ENCODE measurements at regions not wholly inside any gene's neighbourhood (a gene's known extent, or its start where the extent isn't known, plus 50 kb on each side); places are given as distances from the start of the nearest gene placed in this dataset.

- TF ChIP-seq CTCF (IDR thresholded peaks at IDR 0.05) = no peak
- intact Hi-C loops (cut with DNase I; ENCODE audit: low total_unique reads) = no loop called here
- WGBS, 2 donors = 46 to 49% methylated on average over 4 of the region's 4 CpGs
Observed at GRCh38 chr3:79885407-79885806, 117.6 kb upstream of the ROBO1 start.

GRCh38 chr3:79884354-79884753, 116.6 kb upstream of the ROBO1 start:
- WGBS, 2 donors = 40 to 43% methylated on average over 3 of the region's 3 CpGs
- intact Hi-C loops (cut with DNase I; ENCODE audit: low total_unique reads) = no loop called here

More at GRCh38 chr3:79885407-79885806, 117.6 kb upstream of the ROBO1 start:
- no peak for DNase-seq (ENCODE audit: low spot score in 2 of 2)
- no peak overlapping the region for H3K4me3 ChIP-seq (ENCODE audit: low read depth, poor library complexity, severe bottlenecking)

GRCh38 chr3:79881431-79881830, 113.6 kb upstream of the ROBO1 start:
- intact Hi-C loops (cut with DNase I; ENCODE audit: low total_unique reads) = no loop called here
- DNase-seq (ENCODE audit: low spot score in 2 of 2) = no peak
- WGBS, 2 donors = 26 to 43% methylated on average over 1 of the region's 1 CpG
- TF ChIP-seq CTCF (IDR thresholded peaks at IDR 0.05) = no peak
- TF ChIP-seq POLR2A (IDR thresholded peaks at IDR 0.05) = no peak
- no peak overlapping the region for H3K4me3 ChIP-seq (ENCODE audit: low read depth, poor library complexity, severe bottlenecking)

More at GRCh38 chr3:79884354-79884753, 116.6 kb upstream of the ROBO1 start:
- TF ChIP-seq POLR2A (IDR thresholded peaks at IDR 0.05) = no peak
- TF ChIP-seq CTCF (IDR thresholded peaks at IDR 0.05) = no peak
- no peak for DNase-seq (ENCODE audit: low spot score in 2 of 2)
- H3K4me3 ChIP-seq (ENCODE audit: low read depth, poor library complexity, severe bottlenecking) = no peak overlapping the region

- no peak for TF ChIP-seq POLR2A (IDR thresholded peaks at IDR 0.05)
- no peak for TF ChIP-seq CTCF (IDR thresholded peaks at IDR 0.05)
- intact Hi-C loops (cut with DNase I; ENCODE audit: low total_unique reads) = no loop called here
- WGBS, 2 donors = 74 to 76% methylated on average over 4 of the region's 4 CpGs
- DNase-seq (ENCODE audit: low spot score in 2 of 2) = no peak
- H3K4me3 ChIP-seq (ENCODE audit: low read depth, poor library complexity, severe bottlenecking) = no peak overlapping the region
Observed at GRCh38 chr3:79878708-79879107, 110.9 kb upstream of the ROBO1 start.

GRCh38 chr3:79874646-79875045, 106.8 kb upstream of the ROBO1 start:
- DNase-seq (ENCODE audit: low spot score in 2 of 2) = no peak
- TF ChIP-seq POLR2A (IDR thresholded peaks at IDR 0.05) (no peak), CTCF (IDR thresholded peaks at IDR 0.05) (no peak)
- no peak overlapping the region for H3K4me3 ChIP-seq (ENCODE audit: low read depth, poor library complexity, severe bottlenecking)
- intact Hi-C loops (cut with DNase I; ENCODE audit: low total_unique reads) = no loop called here
- 83 to 87% methylated on average over 4 of the region's 4 CpGs for WGBS, 2 donors

DNA sequence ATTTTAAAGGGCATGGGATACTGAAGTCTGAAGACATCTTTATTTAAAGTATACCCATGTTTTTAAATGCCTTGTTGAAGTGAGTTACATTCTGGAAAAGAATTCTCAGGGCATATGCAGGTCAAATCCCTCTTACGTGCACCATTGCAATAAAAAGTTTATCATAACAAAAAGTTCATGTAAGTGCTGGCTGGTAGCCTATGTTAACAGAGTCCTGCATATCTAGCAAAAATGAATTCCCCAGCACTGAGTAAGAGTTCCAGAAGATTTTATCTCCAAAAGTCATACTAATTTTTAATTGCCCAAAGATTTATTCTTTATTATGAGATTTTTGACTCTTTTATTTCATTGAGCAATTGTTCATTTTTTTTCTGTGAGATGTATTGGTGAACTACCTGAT, 104.7 kb upstream of the ROBO1 start:
- H3K4me3 ChIP-seq (ENCODE audit: low read depth, poor library complexity, severe bottlenecking) = no peak overlapping the region
- intact Hi-C loops (cut with DNase I; ENCODE audit: low total_unique reads) = no loop called here
- no peak for TF ChIP-seq POLR2A (IDR thresholded peaks at IDR 0.05)
- TF ChIP-seq CTCF (IDR thresholded peaks at IDR 0.05) = no peak
- DNase-seq (ENCODE audit: low spot score in 2 of 2) = no peak
- WGBS, 2 donors = 17 to 25% methylated on average over 1 of the region's 1 CpG
